Fibroblast of the aortic adventitia (primary cell): ENCODE measurements at regions not wholly inside any gene's neighbourhood (a gene's known extent, or its start where the extent isn't known, plus 50 kb on each side); places are given as distances from the start of the nearest gene placed in this dataset.

Experiments used
- DNase-seq: peaks from one replicate; pipeline ENCODE4 v3.0.0-alpha.2; 2010; ENCODE audit warnings: low read depth
- H3K4me3 ChIP-seq: 2 replicates; pipeline ENCODE4 v1.5.1; 2011; ENCODE audit warnings: low read depth, mild to moderate bottlenecking, control low read depth, low read length, moderate library complexity
- CTCF ChIP-seq: IDR thresholded peaks from 2 replicates; pipeline ENCODE4 v1.5.1; 2011; ENCODE audit warnings: mild to moderate bottlenecking, low read length, control low read depth, inconsistent platforms; ENCODE audit not compliant: insufficient read depth

GRCh38 chr16:82412770-82413169, 214.0 kb upstream of the CDH13 start:
- TF ChIP-seq CTCF = no peak
- DNase-seq = no peak
- no peak overlapping the region for H3K4me3 ChIP-seq

- no peak for TF ChIP-seq CTCF
These were observed 221.0 kb upstream of the CDH13 start for GRCh38 chr16:82405736-82406135.

GRCh38 chr16:82404586-82405315, 222.0 kb upstream of the CDH13 start:
- TF ChIP-seq CTCF = no peak
- H3K4me3 ChIP-seq = no peak overlapping the region
- DNase-seq = no peak

More at GRCh38 chr16:82405736-82406135, 221.0 kb upstream of the CDH13 start:
- no peak overlapping the region for H3K4me3 ChIP-seq
- no peak for DNase-seq

GRCh38 chr16:82402665-82403218, 224.0 kb upstream of the CDH13 start:
- no peak for TF ChIP-seq CTCF
- DNase-seq = no peak
- H3K4me3 ChIP-seq = no peak overlapping the region

GRCh38 chr16:82400046-82400445, 226.7 kb upstream of the CDH13 start:
- DNase-seq = no peak
- TF ChIP-seq CTCF = no peak
- no peak overlapping the region for H3K4me3 ChIP-seq

GRCh38 chr16:82396509-82396908, 226.5 kb upstream of the MPHOSPH6 start:
- TF ChIP-seq CTCF = no peak
- no peak for DNase-seq

GRCh38 chr16:82395212-82395611, 225.2 kb upstream of the MPHOSPH6 start:
- H3K4me3 ChIP-seq = no peak overlapping the region
- no peak for TF ChIP-seq CTCF
- DNase-seq = no peak

More at GRCh38 chr16:82396509-82396908, 226.5 kb upstream of the MPHOSPH6 start:
- no peak overlapping the region for H3K4me3 ChIP-seq
